Hepatocyte (in vitro differentiated cells): ENCODE measurements at regions not wholly inside any gene's neighbourhood (a gene's known extent, or its start where the extent isn't known, plus 50 kb on each side); places are given as distances from the start of the nearest gene placed in this dataset.

Source experiments
- CTCF ChIP-seq: fragments of 200-600 bp; sonication (generic); IDR thresholded peaks from 2 replicates; pipeline ENCODE4 v1.5.1; 2016; ENCODE audit warnings: antibody characterized with exemption, mild to moderate bottlenecking; ENCODE audit not compliant: poor library complexity
- EZH2 ChIP-seq: fragments of 200-600 bp; sonication (generic); IDR thresholded peaks from 2 replicates; pipeline ENCODE4 v1.6.1; 2016; ENCODE audit warnings: antibody characterized with exemption, mild to moderate bottlenecking, borderline replicate concordance

GRCh38 chr1:38178216-38178615 lies 131.6 kb upstream of the POU3F1 start:
- TF ChIP-seq CTCF (no peak), EZH2 (no peak)
